ENCODE measurements at regions not wholly inside any gene's neighbourhood (a gene's known extent, or its start where the extent isn't known, plus 50 kb on each side); places are given as distances from the start of the nearest gene placed in this dataset.

DNA sequence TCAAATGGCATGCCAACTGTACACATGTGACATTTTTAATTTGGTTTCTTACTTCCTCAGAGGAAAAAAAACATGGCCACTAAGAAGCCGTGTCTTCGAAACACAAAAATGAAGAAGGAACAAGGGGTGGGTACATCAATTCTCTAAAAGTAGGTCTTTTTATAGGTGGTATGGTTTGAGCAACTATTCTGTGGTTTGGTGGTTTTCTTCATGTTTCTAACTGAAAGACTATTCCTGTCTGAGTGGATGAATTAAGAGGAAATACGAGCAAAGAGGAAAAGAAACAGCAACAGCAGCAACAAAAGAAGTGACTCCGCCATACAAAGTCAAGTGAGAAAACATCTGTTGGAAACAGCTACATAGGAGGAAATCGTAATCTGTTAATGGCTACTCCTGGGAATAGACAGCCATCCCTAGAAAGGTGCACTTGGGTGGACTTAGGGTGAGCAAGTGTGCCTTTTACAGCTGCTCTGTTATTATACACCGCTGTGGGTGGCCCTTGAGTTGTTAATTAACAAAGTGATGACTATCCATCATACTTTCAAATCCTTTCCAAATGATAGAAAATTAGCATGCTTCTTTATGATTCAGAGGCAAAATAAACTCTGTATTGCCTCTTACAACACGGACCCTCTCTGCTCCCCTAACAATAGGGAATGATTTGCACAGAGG is 575.8 kb downstream of the TLE1 start:
- no peak overlapping the region for H2BK15ac ChIP-seq (ENCODE audit: low read length)
- no peak for DNase-seq (ENCODE audit: low read depth in 1 of 2, low spot score in 2 of 2)
- H3K14ac ChIP-seq (ENCODE audit: insufficient read length): no peak overlapping the region
- H2BK20ac ChIP-seq (ENCODE audit: low read length): no peak overlapping the region
- no peak overlapping the region for H4K91ac ChIP-seq (replicated peaks; ENCODE audit: insufficient read length, low read length)
- H3K4me3 ChIP-seq (ENCODE audit: extremely low read depth in 1 of 4, insufficient read depth in 2 of 4, low read depth in 3 of 4, low read length in 4 of 4): no peak overlapping the region
- no peak overlapping the region for H3K27ac ChIP-seq (ENCODE audit: low read depth, low read length)
- no peaks in the 10 kb centered on the region for H3K27me3 ChIP-seq (replicated peaks in 1 of 4; ENCODE audit: control insufficient read depth in 3 of 4, extremely low read depth in 1 of 4, insufficient read depth in 3 of 4, low read length in 3 of 4)
- no peak overlapping the region for H2AFZ ChIP-seq (ENCODE audit: low read length)
- H4K8ac ChIP-seq (ENCODE audit: extremely low read depth, insufficient read depth, low read length): no peak overlapping the region
- H3K23ac ChIP-seq (ENCODE audit: insufficient read length): no peak overlapping the region
- H2AK5ac ChIP-seq (ENCODE audit: low read depth, low read length): no peak overlapping the region
- H3K18ac ChIP-seq (ENCODE audit: extremely low read depth, low read length): no peak overlapping the region
- no peaks in the 10 kb centered on the region for H3K23me2 ChIP-seq (ENCODE audit: low read depth, low read length)
- no peaks in the 10 kb centered on the region for H4K20me1 ChIP-seq (replicated peaks in 1 of 2; ENCODE audit: control insufficient read depth in 1 of 2, insufficient read depth in 2 of 2, low read length in 2 of 2)
- no peaks in the 10 kb centered on the region for H3K9me3 ChIP-seq (ENCODE audit: insufficient read depth in 2 of 2, low read depth in 1 of 2, low read length in 1 of 2)
- H3K79me2 ChIP-seq (ENCODE audit: control insufficient read depth in 1 of 2, insufficient read depth in 2 of 2, low read length in 2 of 2): no peaks in the 10 kb centered on the region
- no peak overlapping the region for H3K4ac ChIP-seq (replicated peaks; ENCODE audit: insufficient read length, low read depth, low read length)
- no peak overlapping the region for H2BK120ac ChIP-seq (replicated peaks; ENCODE audit: low read depth, low read length)
- no peak overlapping the region for H2BK5ac ChIP-seq (ENCODE audit: low read depth, low read length)
- FAIRE-seq: peak; percentile 19
- CTCF ChIA-PET (ENCODE audit: partially characterized antibody): interaction anchor here (0.9 kb wide), 1 partner anchor 783 kb away, joined by 4 read pairs; no protein-coding TSS in a partner anchor
- no peak overlapping the region for H2BK12ac ChIP-seq (ENCODE audit: low read depth, low read length)
- peak overlapping the region in 1 of 2 experiments; percentile 33; a peak in 1 of 4 replicates for H3K4me2 ChIP-seq (ENCODE audit: insufficient read depth in 1 of 2, low read depth in 2 of 2, low read length in 2 of 2)
- H4K5ac ChIP-seq (ENCODE audit: insufficient read length, low read depth, low read length): no peak overlapping the region
- WGBS, 2 experiments (ENCODE audit: extremely low coverage in 1 of 2, insufficient coverage in 1 of 2, insufficient read length in 1 of 2, insufficient replicate concordance in 2 of 2, low coverage in 1 of 2, low lambda C conversion rate in 2 of 2, missing lambda C conversion rate in 1 of 2): 83% methylated on average over 7 of the region's 7 CpGs; no CpG with 5 or more reads in 1 of the 2 experiments
- H3K4me1 ChIP-seq (replicated peaks in 1 of 4; ENCODE audit: control insufficient read depth in 3 of 4, insufficient read depth in 4 of 4, low read length in 3 of 4): peaks cover 2 to 27% (median 23%) of the 10 kb centered on the region in 4 experiments; a peak in 4 of 7 replicates
- no peaks in the 10 kb centered on the region for H3K79me1 ChIP-seq (ENCODE audit: low read depth, low read length)
- H3K9ac ChIP-seq (replicated peaks in 1 of 4; ENCODE audit: extremely low read depth in 1 of 4, low read depth in 3 of 4, low read length in 3 of 4): no peak overlapping the region
- no peak overlapping the region for H3K56ac ChIP-seq (replicated peaks; ENCODE audit: insufficient read length, low read depth, low read length)
- no peaks in the 10 kb centered on the region for H3K36me3 ChIP-seq (ENCODE audit: control insufficient read depth in 2 of 4, insufficient read depth in 4 of 4, low read length in 3 of 4)
- POLR2A ChIA-PET (ENCODE audit: partially characterized antibody): no interaction called here
- TF ChIP-seq YY1 (IDR thresholded peaks at IDR 0.05; ENCODE audit: low read depth, low read length) (no peak), BRCA1 (IDR thresholded peaks at IDR 0.05; ENCODE audit: low read depth, low read length) (no peak), ATF3 (IDR thresholded peaks at IDR 0.05; ENCODE audit: insufficient read depth, low read depth, low read length) (no peak), SUZ12 (IDR thresholded peaks at IDR 0.05; ENCODE audit: low read length) (no peak), KDM5A (IDR thresholded peaks at IDR 0.05; ENCODE audit: low read length) (no peak), NANOG (IDR thresholded peaks at IDR 0.05; ENCODE audit: insufficient read depth, low read depth, low read length, poor library complexity, severe bottlenecking) (no peak), TBP (IDR thresholded peaks at IDR 0.05; ENCODE audit: low read depth, low read length) (no peak), BCL11A (IDR thresholded peaks at IDR 0.05; ENCODE audit: low read depth in 2 of 2, low read length in 2 of 2) (no peak), PHF8 (conservative IDR thresholded peaks at IDR 0.05; ENCODE audit: low read depth, low read length) (no peak), HDAC2 (IDR thresholded peaks at IDR 0.05; ENCODE audit: borderline replicate concordance in 1 of 2, low read depth in 2 of 2, low read length in 2 of 2) (no peak), CHD1 (IDR thresholded peaks at IDR 0.05; ENCODE audit: low read depth, low read length) (no peak), SIRT6 (IDR thresholded peaks at IDR 0.05; ENCODE audit: low read length) (no peak)
- TF ChIP-seq, protein P1, sequence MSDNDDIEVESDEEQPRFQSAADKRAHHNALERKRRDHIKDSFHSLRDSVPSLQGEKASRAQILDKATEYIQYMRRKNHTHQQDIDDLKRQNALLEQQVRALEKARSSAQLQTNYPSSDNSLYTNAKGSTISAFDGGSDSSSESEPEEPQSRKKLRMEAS (IDR thresholded peaks at IDR 0.05): no peak
